SK-N-SH (cell line): ENCODE measurements at regions not wholly inside any gene's neighbourhood (a gene's known extent, or its start where the extent isn't known, plus 50 kb on each side); places are given as distances from the start of the nearest gene placed in this dataset.

Source experiments
- CHD2 ChIP-seq: fragments of 150-350 bp; IDR thresholded peaks from 2 replicates; pipeline ENCODE4 v1.6.1; 2018; ENCODE audit warnings: low read length; ENCODE audit not compliant: partially characterized antibody
- CTCF ChIP-seq: fragments of 200-600 bp; sonication (generic); IDR thresholded peaks from 2 replicates; pipeline ENCODE4 v1.6.1; 2017; ENCODE audit warnings: antibody characterized with exemption, mild to moderate bottlenecking, moderate library complexity
- ELF1 ChIP-seq: IDR thresholded peaks from 2 replicates; pipeline ENCODE4 v1.4.0; 2012
- EZH2phosphoT487 ChIP-seq: fragments of 200-600 bp; sonication (generic); IDR thresholded peaks from 2 replicates; pipeline ENCODE4 v1.6.1; 2017; ENCODE audit warnings: low read depth, mixed run types, mild to moderate bottlenecking, antibody characterized with exemption, moderate library complexity, borderline replicate concordance
- FOXM1 ChIP-seq: IDR thresholded peaks from 2 replicates; pipeline ENCODE4 v1.4.0; 2012; ENCODE audit warnings: low read depth, mild to moderate bottlenecking
- GATA2 ChIP-seq: sonication (generic); formaldehyde crosslinking; IDR thresholded peaks from 2 replicates; pipeline ENCODE4 v1.5.0; 2020; ENCODE audit warnings: mild to moderate bottlenecking, missing genetic modification reagents
- POLR2AphosphoS5 ChIP-seq: IDR thresholded peaks from 2 replicates; pipeline ENCODE4 v1.6.1; 2012; ENCODE audit warnings: low read depth, low read length
- RAD21 ChIP-seq: IDR thresholded peaks from 2 replicates; pipeline ENCODE4 v1.6.1; 2012; ENCODE audit warnings: mild to moderate bottlenecking, low read length
- TF ChIP-seq, protein P1 (sequence below): fragments of 150-350 bp; IDR thresholded peaks from 2 replicates; pipeline ENCODE4 v1.6.1; 2016; ENCODE audit warnings: mild to moderate bottlenecking, low read depth, low read length
- TF ChIP-seq, protein P2 (sequence below): IDR thresholded peaks from 2 replicates; pipeline ENCODE4 v1.6.1; 2012; ENCODE audit warnings: mild to moderate bottlenecking, low read depth, low read length, moderate library complexity

DNA sequence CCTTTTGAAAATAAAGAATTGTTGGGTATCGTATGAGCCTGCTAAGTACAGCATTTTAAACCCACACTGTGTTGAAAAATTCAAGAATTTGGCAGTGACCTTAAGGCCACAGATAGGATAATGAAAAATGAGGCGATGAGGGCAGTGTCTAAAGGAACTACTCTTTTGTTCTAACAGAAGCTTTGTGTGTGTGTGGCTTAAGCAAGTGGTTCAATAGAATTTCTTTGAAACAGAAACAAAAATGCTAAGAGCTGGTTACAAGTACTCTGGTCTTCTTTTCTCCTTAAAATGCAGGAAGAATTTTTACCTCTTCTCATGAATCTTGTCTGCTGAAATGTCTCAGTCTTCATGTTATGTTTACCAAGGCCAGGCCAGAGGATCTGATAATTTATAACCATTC lies 279.5 kb downstream of the ZNF536 start:
- TF ChIP-seq EZH2phosphoT487, result no peak
- no peak for TF ChIP-seq FOXM1
- TF ChIP-seq, protein P1, sequence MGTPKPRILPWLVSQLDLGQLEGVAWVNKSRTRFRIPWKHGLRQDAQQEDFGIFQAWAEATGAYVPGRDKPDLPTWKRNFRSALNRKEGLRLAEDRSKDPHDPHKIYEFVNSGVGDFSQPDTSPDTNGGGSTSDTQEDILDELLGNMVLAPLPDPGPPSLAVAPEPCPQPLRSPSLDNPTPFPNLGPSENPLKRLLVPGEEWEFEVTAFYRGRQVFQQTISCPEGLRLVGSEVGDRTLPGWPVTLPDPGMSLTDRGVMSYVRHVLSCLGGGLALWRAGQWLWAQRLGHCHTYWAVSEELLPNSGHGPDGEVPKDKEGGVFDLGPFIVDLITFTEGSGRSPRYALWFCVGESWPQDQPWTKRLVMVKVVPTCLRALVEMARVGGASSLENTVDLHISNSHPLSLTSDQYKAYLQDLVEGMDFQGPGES, result no peak
- TF ChIP-seq, protein P2, sequence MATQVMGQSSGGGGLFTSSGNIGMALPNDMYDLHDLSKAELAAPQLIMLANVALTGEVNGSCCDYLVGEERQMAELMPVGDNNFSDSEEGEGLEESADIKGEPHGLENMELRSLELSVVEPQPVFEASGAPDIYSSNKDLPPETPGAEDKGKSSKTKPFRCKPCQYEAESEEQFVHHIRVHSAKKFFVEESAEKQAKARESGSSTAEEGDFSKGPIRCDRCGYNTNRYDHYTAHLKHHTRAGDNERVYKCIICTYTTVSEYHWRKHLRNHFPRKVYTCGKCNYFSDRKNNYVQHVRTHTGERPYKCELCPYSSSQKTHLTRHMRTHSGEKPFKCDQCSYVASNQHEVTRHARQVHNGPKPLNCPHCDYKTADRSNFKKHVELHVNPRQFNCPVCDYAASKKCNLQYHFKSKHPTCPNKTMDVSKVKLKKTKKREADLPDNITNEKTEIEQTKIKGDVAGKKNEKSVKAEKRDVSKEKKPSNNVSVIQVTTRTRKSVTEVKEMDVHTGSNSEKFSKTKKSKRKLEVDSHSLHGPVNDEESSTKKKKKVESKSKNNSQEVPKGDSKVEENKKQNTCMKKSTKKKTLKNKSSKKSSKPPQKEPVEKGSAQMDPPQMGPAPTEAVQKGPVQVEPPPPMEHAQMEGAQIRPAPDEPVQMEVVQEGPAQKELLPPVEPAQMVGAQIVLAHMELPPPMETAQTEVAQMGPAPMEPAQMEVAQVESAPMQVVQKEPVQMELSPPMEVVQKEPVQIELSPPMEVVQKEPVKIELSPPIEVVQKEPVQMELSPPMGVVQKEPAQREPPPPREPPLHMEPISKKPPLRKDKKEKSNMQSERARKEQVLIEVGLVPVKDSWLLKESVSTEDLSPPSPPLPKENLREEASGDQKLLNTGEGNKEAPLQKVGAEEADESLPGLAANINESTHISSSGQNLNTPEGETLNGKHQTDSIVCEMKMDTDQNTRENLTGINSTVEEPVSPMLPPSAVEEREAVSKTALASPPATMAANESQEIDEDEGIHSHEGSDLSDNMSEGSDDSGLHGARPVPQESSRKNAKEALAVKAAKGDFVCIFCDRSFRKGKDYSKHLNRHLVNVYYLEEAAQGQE, result no peak
- no peak for TF ChIP-seq ELF1
- TF ChIP-seq GATA2 (CRISPR knock-in tag), result no peak
- TF ChIP-seq POLR2AphosphoS5, result no peak
- TF ChIP-seq CTCF, result no peak
- TF ChIP-seq CHD2, result no peak
- TF ChIP-seq RAD21, result no peak
